GM21717 (cell line): ENCODE measurements at regions not wholly inside any gene's neighbourhood (a gene's known extent, or its start where the extent isn't known, plus 50 kb on each side); places are given as distances from the start of the nearest gene placed in this dataset.
"Not testable (repeated sequence)": the region's sequence is repeated elsewhere in the genome, so short reads cannot be mapped to it uniquely, and the experiment has no call there.

Experiments
- ATAC-seq: cut with Tn5 transposase; IDR thresholded peaks from one replicate; pipeline ENCODE4 v1.9.1; 2021; ENCODE audit warnings: mild to moderate bottlenecking, moderate library complexity; ENCODE audit not compliant: unreplicated experiment

DNA sequence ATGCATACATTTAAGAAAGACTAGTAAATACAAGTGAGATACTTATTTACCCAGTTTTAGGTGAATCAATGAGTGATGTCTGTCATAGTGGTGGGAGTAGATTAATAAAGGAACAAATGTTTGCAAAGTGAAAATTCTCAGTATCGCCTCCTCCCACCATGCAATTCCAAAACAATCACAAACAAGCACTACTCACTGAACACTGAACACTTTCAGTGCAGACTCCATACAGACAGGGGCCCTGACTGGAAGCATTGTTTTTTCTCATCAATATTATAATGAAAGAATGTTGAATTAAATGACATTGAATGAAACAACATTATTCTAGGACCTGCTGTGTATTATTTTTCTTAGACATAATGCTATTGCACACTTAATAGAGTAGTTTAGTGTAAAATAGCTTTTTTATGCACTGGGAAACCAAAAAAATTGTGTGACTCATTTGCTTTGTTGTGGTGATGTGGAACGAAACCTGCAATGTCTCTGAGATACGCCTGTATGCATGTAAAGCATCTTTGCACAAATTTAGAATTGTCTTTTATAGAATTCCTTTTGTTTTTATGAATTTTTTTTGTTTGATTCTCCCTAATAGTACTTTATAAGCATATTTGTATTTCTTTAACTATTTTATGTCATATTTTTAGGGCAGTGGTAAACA, 317.5 kb downstream of the UTRN start:
- no peak for ATAC-seq

DNA sequence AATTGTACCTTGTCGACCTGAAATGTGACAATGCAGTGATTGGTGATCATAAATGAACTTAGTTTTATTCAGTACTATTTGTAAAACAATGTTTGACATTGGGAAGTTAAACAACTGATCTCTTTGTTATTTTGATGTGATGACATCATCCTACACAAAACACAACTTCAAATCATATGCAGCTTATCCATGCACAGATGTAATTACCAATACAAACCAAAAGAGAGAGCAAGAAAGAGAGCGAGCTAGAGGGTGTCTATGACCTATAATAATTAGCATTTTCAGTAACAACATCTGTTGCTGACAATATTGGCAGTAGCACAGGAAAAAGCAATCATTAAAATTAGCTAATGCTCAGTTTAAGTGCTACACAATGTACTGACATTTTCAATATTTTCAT, 320.9 kb downstream of the UTRN start:
- ATAC-seq: no peak

DNA sequence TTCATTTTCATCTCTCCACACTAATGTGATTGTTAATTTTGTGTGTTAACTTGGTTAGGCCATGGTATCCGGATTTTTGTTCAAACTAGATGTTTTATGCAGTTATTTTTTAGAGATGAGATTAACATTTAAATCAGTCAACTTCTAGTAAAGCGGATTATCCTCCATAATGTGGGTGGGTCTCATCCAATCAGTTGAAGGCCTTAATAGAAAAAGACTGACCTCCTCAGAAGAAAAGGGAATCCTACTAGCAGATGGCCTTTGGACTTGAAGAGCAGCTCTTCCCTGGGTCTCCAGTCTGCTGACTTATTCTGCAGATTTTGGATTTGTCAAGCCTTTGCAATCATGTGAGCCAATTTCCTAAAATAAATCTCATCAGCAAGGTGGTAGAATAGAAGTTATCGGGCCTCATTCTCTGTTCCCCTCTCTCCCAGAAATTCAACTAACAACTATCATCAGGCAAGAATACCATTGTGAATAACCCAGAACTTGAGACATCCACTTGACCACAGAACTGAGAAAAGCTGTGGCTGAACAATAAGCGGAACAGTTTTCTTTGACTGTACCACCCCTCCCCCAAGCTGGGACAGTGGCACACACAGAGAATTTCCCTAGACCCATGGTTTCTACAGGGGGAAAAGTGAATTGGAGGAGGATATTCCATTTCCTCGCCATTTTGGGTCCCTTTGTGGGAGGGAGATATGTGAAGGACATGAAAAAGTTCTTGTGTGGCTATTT, 323.0 kb downstream of the UTRN start:
- no peak for ATAC-seq

DNA sequence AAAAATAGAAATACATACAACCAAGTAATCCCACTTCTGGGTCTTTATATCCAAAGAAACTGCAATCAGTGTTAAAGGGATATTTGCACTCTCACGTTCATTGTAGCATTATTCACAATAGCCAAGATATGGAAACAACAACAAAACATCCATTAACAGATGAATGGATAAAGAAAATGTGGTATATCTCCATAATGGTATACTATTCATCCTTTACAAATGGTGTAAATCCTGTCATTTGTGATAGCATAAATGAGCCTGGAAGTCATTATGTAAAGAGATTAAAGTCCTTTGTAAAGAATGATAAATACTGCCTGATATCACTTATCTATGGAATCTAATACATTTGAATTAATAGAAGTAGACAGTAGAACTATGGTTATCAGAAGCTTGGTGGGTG, 327.7 kb downstream of the UTRN start:
- ATAC-seq: no peak

DNA sequence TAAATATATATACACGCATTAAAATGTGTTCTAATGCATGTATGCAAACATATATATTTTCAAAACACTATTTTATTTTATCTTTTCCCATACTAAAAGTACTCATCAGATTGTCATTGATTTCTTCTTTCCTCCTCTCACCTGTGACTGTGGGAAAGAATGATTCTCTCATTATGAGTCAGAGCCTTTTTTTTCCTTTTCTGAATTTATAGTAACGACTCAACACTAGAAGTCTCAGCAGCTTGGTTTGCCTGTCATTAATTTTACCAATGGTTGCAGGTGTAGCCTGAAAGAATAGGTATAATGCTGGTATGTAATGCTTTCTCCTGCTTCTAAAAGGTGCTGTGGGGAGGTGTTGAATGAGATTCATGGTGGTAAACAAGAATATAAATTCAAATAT, 328.7 kb downstream of the UTRN start:
- ATAC-seq: no peak

DNA sequence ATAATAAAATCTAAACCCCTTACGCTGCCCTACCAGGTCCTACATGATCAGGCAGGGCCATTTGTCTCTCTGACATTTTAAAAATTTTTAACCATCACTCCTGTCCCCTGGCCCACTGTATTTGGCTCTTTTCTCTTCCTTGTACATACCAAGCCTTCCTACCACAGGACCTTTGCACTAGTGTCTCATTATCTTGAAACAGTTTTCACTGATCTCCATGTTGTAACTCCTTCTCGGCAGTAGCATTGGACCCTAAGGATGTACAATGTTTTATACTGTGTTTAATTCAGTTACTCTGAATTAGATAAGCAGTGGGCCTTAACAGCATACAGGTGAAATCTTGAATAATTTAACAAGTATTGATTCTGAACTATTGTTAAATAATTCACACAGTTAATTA, 330.7 kb downstream of the UTRN start:
- ATAC-seq: no peak

DNA sequence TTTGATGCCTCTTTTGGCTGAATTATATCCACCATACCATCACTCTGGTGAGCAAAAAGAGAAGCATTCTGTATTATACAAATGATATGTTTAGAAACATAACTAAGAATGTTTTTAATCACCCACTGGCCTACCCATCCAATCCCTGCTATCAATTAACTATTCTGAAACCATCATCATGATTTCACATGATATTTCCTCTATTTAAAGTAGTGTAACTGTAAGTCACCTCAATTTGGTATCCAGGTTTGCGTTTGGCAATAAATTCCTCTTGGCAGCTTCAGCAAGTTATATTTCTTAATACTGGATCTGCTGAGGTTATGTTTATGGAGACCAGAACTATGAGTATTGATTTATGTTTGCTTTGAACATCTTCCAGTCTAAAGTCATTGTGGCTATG, 332.1 kb downstream of the UTRN start:
- no peak for ATAC-seq

DNA sequence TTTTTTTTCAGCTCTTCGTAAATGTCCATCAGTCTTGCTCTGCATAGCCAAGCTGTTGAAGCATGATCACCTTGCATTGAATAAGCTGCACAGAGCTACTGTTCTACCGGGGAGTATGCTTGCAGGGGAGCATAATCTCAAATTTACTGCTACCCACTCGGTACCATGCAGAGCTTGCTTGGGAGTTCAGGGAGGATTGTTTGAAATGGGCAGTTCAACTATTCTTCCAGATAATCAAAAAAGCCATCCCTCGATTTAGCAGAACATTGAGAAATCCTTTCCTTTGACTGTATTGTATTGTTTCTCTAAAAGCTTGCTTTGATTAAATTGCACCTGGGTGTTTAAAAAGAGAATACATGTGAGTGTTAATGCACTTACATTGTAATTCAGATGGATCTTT, 332.6 kb downstream of the UTRN start:
- ATAC-seq: no peak

DNA sequence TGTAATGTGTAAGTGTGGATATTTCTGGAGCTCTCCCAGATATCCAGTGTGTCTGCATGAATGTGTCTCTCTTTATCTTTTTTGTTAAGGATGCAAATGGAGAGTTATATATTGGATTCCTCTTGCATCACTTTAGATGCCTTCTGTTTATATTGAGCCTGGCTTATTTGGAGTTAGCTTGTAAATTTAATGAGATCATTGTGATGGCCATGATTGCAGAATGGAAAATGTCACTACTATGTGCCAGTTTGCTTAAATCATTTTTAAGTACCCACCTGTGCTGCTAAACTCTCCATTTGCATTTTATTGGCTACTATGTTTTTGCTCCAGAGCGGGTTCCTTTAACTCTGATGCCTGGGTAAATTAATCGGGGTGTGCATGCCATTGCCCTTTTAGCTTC, 334.8 kb downstream of the UTRN start:
- ATAC-seq: no peak

DNA sequence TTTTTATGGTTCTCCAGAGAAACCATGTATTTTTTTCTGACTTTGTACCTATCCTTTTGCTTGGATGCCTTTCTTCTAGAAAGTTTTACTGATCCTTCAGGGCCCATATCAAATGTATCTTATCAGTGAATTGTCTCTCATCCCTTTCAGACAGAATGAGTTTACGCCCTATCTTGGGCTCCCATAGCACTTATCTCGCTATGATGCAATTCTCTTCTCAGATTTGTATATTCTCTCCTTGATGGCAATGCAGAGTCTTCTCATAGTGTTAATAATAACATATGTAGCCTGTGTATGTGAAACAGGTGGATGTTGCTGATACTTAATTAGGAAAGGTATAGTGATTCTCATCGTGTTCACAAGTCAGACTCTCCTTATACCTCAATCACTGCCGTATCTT, 336.2 kb downstream of the UTRN start:
- no peak for ATAC-seq

DNA sequence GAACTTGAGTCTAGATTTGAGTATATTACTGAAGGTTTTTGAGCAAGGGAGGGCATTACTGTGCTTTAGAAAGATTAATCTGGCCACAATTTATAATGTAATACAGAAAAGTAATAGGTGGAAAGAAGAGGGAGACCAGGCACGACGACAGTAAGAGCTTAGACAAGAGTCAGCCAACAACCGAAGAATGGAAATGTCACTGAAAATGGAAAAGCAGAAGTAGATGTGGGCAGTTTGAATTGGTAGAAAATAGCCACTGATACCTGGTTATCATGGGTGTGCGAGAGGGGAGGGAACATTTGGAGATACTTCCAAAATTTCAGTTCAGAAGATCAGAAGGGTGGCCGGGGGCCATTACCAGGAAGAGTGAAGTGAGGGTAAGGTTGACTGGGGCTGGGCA, 339.1 kb downstream of the UTRN start:
- ATAC-seq: no peak

DNA sequence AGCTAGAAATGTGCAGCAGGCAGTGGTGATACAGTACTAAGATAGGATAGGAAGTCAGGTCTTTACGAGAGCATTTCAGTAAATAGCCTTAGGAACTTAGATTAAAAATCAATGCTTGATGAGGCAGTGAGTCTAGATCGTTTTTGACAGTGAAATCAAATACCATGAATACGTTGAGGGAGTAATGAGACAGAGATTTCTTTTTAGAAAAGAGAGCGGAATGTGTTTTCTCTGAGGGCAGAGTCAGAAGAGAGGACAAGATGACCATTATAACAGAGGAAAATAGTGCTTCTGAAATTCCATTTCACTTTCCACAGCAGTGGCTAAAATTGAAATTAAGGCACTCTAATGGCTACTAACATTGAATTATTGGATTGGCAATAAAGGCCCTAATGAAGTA, 339.6 kb downstream of the UTRN start:
- ATAC-seq: no peak

DNA sequence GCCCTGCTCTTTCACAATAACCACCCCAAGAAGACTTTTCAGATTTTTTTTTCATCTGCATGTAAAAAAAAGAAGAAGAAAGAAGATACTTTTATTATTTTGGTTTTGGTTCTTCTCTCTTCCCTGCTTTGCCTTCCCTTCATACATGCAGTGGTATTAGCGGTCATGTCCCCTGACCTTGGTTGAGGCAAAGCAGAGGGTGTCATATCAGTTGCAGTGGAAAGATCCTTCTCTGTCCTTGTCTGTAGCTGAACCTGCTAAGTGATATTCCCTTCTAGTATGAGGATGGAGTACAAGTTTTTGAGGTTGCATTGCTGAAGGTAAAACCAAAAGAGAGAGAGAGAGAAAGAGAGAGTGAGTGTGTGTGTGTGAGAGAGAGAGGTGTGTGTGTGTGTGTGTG, 345.7 kb downstream of the UTRN start:
- ATAC-seq: no peak

DNA sequence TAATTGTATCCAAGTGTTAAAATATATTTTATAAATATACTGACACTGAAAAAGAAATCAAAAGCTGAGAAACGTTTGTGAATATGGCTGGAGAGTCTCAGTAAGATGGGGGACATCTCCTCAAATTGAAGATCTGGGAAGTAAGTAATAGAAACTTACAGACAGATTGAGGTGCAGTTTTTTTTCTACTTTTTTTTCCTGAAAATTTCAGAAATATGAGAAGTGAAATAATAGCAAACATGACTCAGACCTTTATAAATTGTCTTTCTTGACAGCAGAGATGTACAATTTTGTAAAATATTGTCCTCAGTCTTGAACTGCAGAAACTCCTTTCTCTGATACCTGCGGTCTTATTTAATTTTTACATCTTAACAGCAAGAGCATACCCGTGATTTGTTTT, 347.1 kb downstream of the UTRN start:
- no peak for ATAC-seq

DNA sequence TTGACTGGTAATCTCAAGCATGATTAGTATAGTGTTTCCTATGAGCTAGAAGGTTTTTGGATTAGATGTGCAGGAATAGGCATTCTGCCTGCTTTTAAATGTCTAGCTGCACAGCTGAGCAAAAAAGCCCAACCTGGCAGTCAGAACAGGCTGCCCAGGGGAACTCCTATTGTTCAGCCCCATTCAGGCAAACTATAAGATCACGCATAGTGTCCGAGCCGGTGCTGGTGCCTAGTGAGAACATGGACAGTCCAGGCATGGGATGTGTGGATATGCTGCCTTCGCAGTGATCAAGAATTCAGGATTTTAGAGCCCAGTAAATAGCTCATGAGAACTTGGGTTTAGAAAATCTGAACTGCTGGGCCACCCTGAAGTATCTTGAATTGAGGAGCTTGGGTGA, 348.8 kb downstream of the UTRN start:
- no peak for ATAC-seq

DNA sequence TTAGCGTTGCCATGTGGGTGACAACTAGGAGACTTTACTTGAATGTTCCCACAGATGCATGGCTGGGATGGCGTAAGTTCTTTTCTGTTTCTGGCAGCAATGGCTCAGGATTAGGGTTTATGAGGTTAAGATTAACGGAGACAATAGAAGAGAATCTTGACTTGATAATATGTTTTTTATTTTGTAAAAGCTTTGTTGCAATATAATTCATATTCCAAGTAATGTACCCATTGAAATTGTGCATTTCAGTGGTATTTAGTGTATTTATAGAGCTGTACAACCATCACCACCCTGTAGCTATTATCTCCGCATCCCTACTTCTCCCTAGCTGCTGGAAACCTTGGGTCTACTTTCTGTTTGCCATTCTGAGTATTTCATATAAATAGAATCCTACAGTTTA, 349.2 kb downstream of the UTRN start:
- no peak for ATAC-seq

DNA sequence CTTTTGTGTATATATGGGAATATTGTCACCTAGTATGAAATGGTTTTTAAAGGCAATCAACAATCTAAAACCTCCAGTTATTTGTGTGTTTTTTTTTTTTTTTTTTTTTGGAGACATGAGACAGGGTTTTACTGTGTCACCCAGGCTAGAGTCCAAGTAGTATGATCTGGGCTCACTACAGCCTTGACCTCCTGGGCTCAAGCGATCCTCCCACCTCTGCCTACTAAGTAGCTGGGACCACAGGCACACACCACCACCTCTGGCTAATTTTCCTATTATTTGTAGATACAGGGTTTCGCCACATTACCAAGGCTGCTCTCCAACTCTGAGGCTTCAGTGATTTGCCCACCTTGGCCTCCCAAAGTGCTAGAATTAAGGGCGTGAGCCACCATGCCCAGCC, 349.9 kb downstream of the UTRN start:
- ATAC-seq: no peak

DNA sequence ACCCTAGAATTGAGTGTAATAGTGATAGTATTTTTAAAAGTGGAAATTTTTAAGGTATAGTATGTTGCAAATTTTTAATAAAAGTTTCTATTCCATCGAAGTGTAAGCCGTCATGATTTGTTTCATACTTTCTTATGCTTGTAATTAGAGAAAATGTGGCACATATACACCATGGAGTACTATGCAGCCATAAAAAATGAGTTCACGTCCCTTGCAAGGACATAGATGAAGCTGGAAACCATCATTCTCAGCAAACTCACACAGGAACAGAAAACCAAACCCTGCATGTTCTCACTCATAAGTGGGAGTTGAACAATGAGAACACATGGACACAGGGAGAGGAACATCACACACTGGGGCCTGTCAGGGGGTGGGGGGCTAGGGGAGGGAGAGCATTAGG, 350.9 kb downstream of the UTRN start:
- ATAC-seq: not testable (repeated sequence)

DNA sequence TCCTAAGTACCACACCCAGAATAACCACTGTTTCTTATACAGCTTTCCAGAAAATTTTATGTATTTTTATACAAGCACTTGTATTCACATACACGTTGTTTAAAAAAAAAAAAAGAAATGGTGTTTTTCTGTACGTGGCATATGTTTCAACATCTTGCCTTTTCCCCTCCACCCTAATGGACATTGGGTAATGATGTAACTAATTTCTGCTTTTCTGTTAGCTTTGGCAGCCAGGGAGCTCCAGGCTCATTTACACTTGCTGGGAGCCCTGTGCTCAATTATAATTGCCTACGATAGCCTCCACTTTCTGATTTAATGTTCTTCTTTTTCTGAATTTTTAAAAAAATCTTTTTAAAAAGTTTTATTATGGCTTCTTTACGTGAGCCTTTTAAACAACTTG, 352.4 kb downstream of the UTRN start:
- ATAC-seq: no peak

DNA sequence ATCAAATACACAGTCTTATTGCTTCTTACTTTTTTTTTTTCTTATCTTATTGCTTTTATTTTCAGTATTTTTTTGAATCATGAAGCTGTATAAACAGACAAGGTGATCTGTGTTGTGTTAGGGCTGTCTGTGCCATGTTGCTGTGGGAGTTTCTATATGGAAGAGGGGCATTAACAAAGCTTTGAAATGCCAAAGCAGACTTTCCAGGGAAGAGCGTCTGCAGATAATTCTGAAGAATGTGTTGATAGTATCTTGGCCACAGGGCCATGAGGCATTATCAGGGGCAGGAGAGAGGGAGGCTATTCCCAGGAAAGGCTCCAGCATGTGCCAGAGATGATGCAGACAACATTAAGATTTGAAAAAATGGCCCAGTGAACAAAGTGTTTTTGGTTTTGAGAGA, 354.5 kb downstream of the UTRN start:
- no peak for ATAC-seq

DNA sequence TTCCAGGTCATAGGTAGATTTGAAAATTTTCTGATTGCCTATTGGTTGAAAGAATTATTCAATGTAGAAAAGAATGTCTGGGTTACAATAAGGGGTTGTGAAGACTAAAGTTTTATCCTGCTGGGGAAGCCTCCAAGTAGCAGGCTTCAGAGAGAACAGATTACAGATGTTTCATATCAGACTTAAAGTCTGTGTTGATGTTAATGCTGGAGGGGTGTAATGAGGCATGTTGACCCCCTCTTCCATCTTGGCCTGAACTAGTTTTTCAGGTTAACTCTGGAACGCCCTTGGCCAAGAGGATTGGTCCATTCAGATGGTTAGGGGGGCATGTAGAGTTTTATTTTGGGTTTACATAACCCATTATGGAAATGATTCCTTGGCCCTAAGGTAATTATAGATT, 356.2 kb downstream of the UTRN start:
- ATAC-seq: no peak

DNA sequence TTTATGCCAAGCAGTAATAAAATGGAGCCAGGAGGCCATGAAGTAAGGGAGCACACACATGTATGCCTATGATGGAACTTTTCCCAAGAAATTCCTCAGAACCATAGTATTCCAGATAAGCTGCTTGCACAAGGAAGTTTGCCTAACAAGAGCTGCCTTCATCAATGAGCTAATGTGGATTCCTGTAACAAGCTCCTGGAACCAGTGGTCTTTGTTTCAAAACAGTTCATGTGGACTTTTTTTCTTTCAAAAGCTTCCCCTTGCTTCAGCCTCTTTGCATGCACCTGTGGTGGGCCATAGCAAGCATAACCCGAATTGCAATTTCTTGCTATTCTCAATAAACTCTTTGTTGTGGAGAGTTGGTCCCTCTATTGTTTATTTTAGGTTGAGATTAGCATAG, 359.6 kb downstream of the UTRN start:
- no peak for ATAC-seq
